IMR-90 (cell line): ENCODE measurements at regions not wholly inside any gene's neighbourhood (a gene's known extent, or its start where the extent isn't known, plus 50 kb on each side); places are given as distances from the start of the nearest gene placed in this dataset.

Source experiments
- ATAC-seq: fragments of 200-7000 bp; cut with Tn5 transposase; 2 replicates; pipeline ENCODE4 v1.9.1; 2020; ENCODE audit warnings: low read depth, mild to moderate bottlenecking, moderate library complexity
- BruUV-seq: library from RNA; stranded (reverse); fragments of 400-500 nt; replicated peaks from 2 replicates; lab custom pipeline; 2021; lab: Mats Ljungman, UMichigan
- CTCF ChIA-PET: fragments of 300-600 bp; formaldehyde crosslinking; extraction: SDS; loops from one replicate; lab custom pipeline; 2021; ENCODE audit warnings: antibody characterized with exemption; lab: Yijun Ruan, JAX
- POLR2A ChIA-PET: fragments of 300-600 bp; sonication (Branson Sonifier 250); formaldehyde crosslinking; loops from one replicate; lab custom pipeline; 2022; ENCODE audit warnings: antibody characterized with exemption; ENCODE audit not compliant: unreplicated experiment; lab: Charles Lee
- DNase-seq: peaks from one replicate; pipeline ENCODE4 v3.0.0; 2013
- H2AFZ ChIP-seq: replicated peaks from 2 replicates; pipeline ENCODE3; 2013; ENCODE audit warnings: low read length, mild to moderate bottlenecking; ENCODE audit not compliant: poor library complexity
- H2AK5ac ChIP-seq: 2 replicates; pipeline ENCODE4 v1.6.1; 2013; ENCODE audit warnings: low read depth, low read length, inconsistent platforms
- H2AK9ac ChIP-seq: replicated peaks from 2 replicates; pipeline ENCODE3; 2013; ENCODE audit warnings: mild to moderate bottlenecking, low read depth, low read length, moderate library complexity; ENCODE audit not compliant: poor library complexity
- H2BK120ac ChIP-seq: 2 replicates; pipeline ENCODE4 v1.6.1; 2013; ENCODE audit warnings: low read depth, low read length, inconsistent platforms
- H2BK15ac ChIP-seq: 3 replicates; pipeline ENCODE4 v1.6.1; 2013; ENCODE audit warnings: low read depth, low read length, inconsistent platforms
- H2BK20ac ChIP-seq: 2 replicates; pipeline ENCODE4 v1.6.1; 2013; ENCODE audit warnings: low read depth, mild to moderate bottlenecking, inconsistent platforms, low read length, moderate library complexity
- H2BK5ac ChIP-seq: 2 replicates; pipeline ENCODE4 v1.6.1; 2013; ENCODE audit warnings: mild to moderate bottlenecking, low read depth, low read length, inconsistent platforms; ENCODE audit not compliant: poor library complexity, severe bottlenecking
- H3K14ac ChIP-seq: replicated peaks from 2 replicates; pipeline ENCODE4 v1.6.1; 2013; ENCODE audit warnings: low read depth, low read length, inconsistent platforms
- H3K18ac ChIP-seq: 2 replicates; pipeline ENCODE4 v1.6.1; 2013; ENCODE audit warnings: low read depth, low read length, control low read depth
- H3K23ac ChIP-seq: 2 replicates; pipeline ENCODE4 v1.6.1; 2013; ENCODE audit warnings: low read depth, low read length, inconsistent platforms
- H3K27ac ChIP-seq: 2 replicates; pipeline ENCODE4 v1.5.1; 2013; ENCODE audit warnings: mild to moderate bottlenecking, control low read depth, low read length; ENCODE audit not compliant: insufficient read depth
- H3K27me3 ChIP-seq: 2 replicates; pipeline ENCODE4 v1.6.1; 2013; ENCODE audit warnings: low read length; ENCODE audit not compliant: control insufficient read depth, insufficient read depth
- H3K36me3 ChIP-seq: 2 replicates; pipeline ENCODE4 v1.6.1; 2013; ENCODE audit warnings: low read length, mixed read lengths; ENCODE audit not compliant: control insufficient read depth, insufficient read depth
- H3K4ac ChIP-seq: 2 replicates; pipeline ENCODE4 v1.6.1; 2013; ENCODE audit warnings: low read depth, low read length, inconsistent platforms
- H3K4me1 ChIP-seq: 2 replicates; pipeline ENCODE4 v1.6.1; 2013; ENCODE audit warnings: low read length, mixed read lengths; ENCODE audit not compliant: control insufficient read depth, insufficient read depth
- H3K4me2 ChIP-seq: 2 replicates; pipeline ENCODE4 v1.6.1; 2013; ENCODE audit warnings: low read depth, mild to moderate bottlenecking, control low read depth, low read length, moderate library complexity
- H3K4me3 ChIP-seq: 2 replicates; pipeline ENCODE4 v1.5.1; 2013; ENCODE audit warnings: low read depth, mild to moderate bottlenecking, control low read depth, low read length, moderate library complexity; ENCODE audit not compliant: insufficient read depth
- H3K56ac ChIP-seq: 2 replicates; pipeline ENCODE4 v1.6.1; 2013; ENCODE audit warnings: low read length, inconsistent platforms; ENCODE audit not compliant: insufficient read depth; ENCODE audit errors: extremely low read depth
- H3K79me1 ChIP-seq, 2 experiments: 2 replicates each; pipeline ENCODE4 v1.6.1; 2013; ENCODE audit warnings: low read length in 2 of 2, inconsistent platforms in 1 of 2, low read depth in 1 of 2
- H3K9ac ChIP-seq: 2 replicates; pipeline ENCODE4 v1.6.1; 2013; ENCODE audit warnings: low read depth, low read length, control low read depth
- H3K9me1 ChIP-seq: 2 replicates; pipeline ENCODE4 v1.6.1; 2013; ENCODE audit warnings: low read length, inconsistent platforms; ENCODE audit not compliant: insufficient read depth
- H3K9me3 ChIP-seq: 2 replicates; pipeline ENCODE4 v1.6.1; 2013; ENCODE audit warnings: low read length; ENCODE audit not compliant: control insufficient read depth, insufficient read depth
- H4K20me1 ChIP-seq: 2 replicates; pipeline ENCODE4 v1.6.1; 2013; ENCODE audit warnings: low read length, inconsistent platforms; ENCODE audit not compliant: insufficient read depth
- H4K5ac ChIP-seq: 2 replicates; pipeline ENCODE4 v1.6.1; 2013; ENCODE audit warnings: mild to moderate bottlenecking, low read depth, low read length, control low read depth
- H4K8ac ChIP-seq, 2 experiments: 2 replicates each; pipeline ENCODE4 v1.6.1; 2013; ENCODE audit warnings: low read depth in 2 of 2, low read length in 2 of 2, control low read depth in 1 of 2, inconsistent platforms in 1 of 2
- H4K91ac ChIP-seq: 2 replicates; pipeline ENCODE4 v1.6.1; 2013; ENCODE audit warnings: low read depth, low read length, inconsistent platforms; ENCODE audit not compliant: insufficient read depth
- BHLHE40 ChIP-seq: fragments of 150-350 bp; IDR thresholded peaks from 2 replicates; pipeline ENCODE4 v1.6.1; 2016; ENCODE audit warnings: mild to moderate bottlenecking, low read depth, low read length
- CEBPB ChIP-seq: IDR thresholded peaks from 2 replicates; pipeline ENCODE4 v1.6.1; 2012; ENCODE audit warnings: low read depth, low read length, improper control_type of control experiment
- CHD1 ChIP-seq: IDR thresholded peaks from 2 replicates; pipeline ENCODE4 v1.6.1; 2012; ENCODE audit warnings: low read depth, low read length, improper control_type of control experiment
- ELK1 ChIP-seq: fragments of 150-350 bp; IDR thresholded peaks from 2 replicates; pipeline ENCODE4 v1.6.1; 2016; ENCODE audit warnings: low read depth, mild to moderate bottlenecking, low read length, moderate library complexity, borderline replicate concordance
- MAFK ChIP-seq: IDR thresholded peaks from 2 replicates; pipeline ENCODE4 v1.6.1; 2012; ENCODE audit warnings: low read depth, low read length, improper control_type of control experiment
- MXI1 ChIP-seq: IDR thresholded peaks from 2 replicates; pipeline ENCODE4 v1.6.1; 2012; ENCODE audit warnings: low read depth, mild to moderate bottlenecking, low read length, moderate library complexity, borderline replicate concordance
- NFE2L2 ChIP-seq: fragments of 150-350 bp; IDR thresholded peaks from 2 replicates; pipeline ENCODE4 v1.6.1; 2016; ENCODE audit warnings: low read depth, mild to moderate bottlenecking, low read length
- POLR2A ChIP-seq: IDR thresholded peaks from 2 replicates; pipeline ENCODE4 v1.6.1; 2012; ENCODE audit warnings: mild to moderate bottlenecking, low read depth, low read length
- RCOR1 ChIP-seq: IDR thresholded peaks from 2 replicates; pipeline ENCODE4 v1.6.1; 2012; ENCODE audit warnings: mild to moderate bottlenecking, low read length, improper control_type of control experiment; ENCODE audit not compliant: insufficient replicate concordance
- RFX5 ChIP-seq: IDR thresholded peaks from 2 replicates; pipeline ENCODE4 v1.8.0; 2012; ENCODE audit warnings: low read depth, mild to moderate bottlenecking, low read length, moderate library complexity
- SMC3 ChIP-seq: fragments of 150-350 bp; IDR thresholded peaks from 2 replicates; pipeline ENCODE4 v1.6.1; 2016; ENCODE audit warnings: low read depth, mild to moderate bottlenecking, antibody characterized with exemption, low read length, moderate library complexity
- USF2 ChIP-seq: fragments of 150-350 bp; IDR thresholded peaks from 2 replicates; pipeline ENCODE4 v1.6.1; 2017; ENCODE audit warnings: mild to moderate bottlenecking, antibody characterized with exemption, low read length, low read depth
- WGBS, 2 experiments: methylation state at CpG; one replicate each; pipeline versions ENCODE4 v1.1.5 to v1.1.7; 2013; ENCODE audit warnings: missing lambda C conversion rate in 2 of 2; ENCODE audit not compliant: insufficient read length in 1 of 2; ENCODE audit errors: extremely low coverage in 2 of 2; 5-methylcytosine and 5-hydroxymethylcytosine counted together
- dilution Hi-C: fragments of 300-500 bp; cut with HindIII; formaldehyde crosslinking; loops from one replicate; pipeline ENCODE4 v1.14.3; 2018; ENCODE audit warnings: low sequenced_read_pairs; ENCODE audit not compliant: unreplicated experiment
- in situ Hi-C: fragments of 300-500 bp; cut with MboI; formaldehyde crosslinking; loops from 3 replicates; pipeline ENCODE4 v1.14.3; 2019; ENCODE audit warnings: low sequenced_read_pairs, inconsistent platforms, mixed read lengths
- intact Hi-C: fragments of 100-400 bp; cut with micrococcal nuclease; formaldehyde crosslinking; loops from 2 replicates; pipeline ENCODE4 v1.10.0; 2022

- Histone ChIP-seq H4K20me1 (no peaks in the 10 kb centered on the region), H3K79me1 (no peaks in the 10 kb centered on the region), H3K27ac (no peak overlapping the region), H2BK20ac (no peak overlapping the region), H4K8ac (no peak overlapping the region), H2AFZ (no peak overlapping the region), H3K9ac (no peak overlapping the region), H4K91ac (no peak overlapping the region), H3K14ac (no peak overlapping the region), H3K4ac (no peak overlapping the region), H2BK5ac (no peak overlapping the region), H3K4me3 (no peak overlapping the region), H2AK5ac (no peak overlapping the region), H3K9me3 (no peaks in the 10 kb centered on the region), H3K9me1 (no peaks in the 10 kb centered on the region), H2BK15ac (no peak overlapping the region), H4K5ac (no peak overlapping the region), H2AK9ac (no peak overlapping the region), H3K4me2 (no peak overlapping the region), H3K27me3 (no peaks in the 10 kb centered on the region), H3K23ac (no peak overlapping the region), H3K36me3 (no peaks in the 10 kb centered on the region), H3K56ac (no peak overlapping the region), H3K4me1 (no peaks in the 10 kb centered on the region), H2BK120ac (no peak overlapping the region), H3K18ac (no peak overlapping the region)
- dilution Hi-C loops (no loop called here), intact Hi-C loops (no loop called here), in situ Hi-C loops (no loop called here)
- CTCF ChIA-PET, result interaction anchor here (0.9 kb wide), 1 partner anchor 380 kb away, joined by 3 read pairs; the partner anchor contains the start of gene SEMA3D
- POLR2A ChIA-PET, result interaction anchor here (0.6 kb wide), 1 partner anchor 362 kb away, joined by 3 read pairs; no protein-coding TSS in a partner anchor
- WGBS, 2 experiments, result 100% methylated on average over 1 of the region's 14 CpGs; no CpG with 5 or more reads in 1 of the 2 experiments
- no peak for DNase-seq
- TF ChIP-seq ELK1, result no peak
- TF ChIP-seq POLR2A, result no peak
- TF ChIP-seq BHLHE40, result no peak
- TF ChIP-seq NFE2L2, result no peak
- TF ChIP-seq RCOR1, result no peak
- TF ChIP-seq CEBPB, result no peak
- no peak for TF ChIP-seq USF2
- TF ChIP-seq MAFK, result no peak
- TF ChIP-seq RFX5, result no peak
- no peak for TF ChIP-seq CHD1
- TF ChIP-seq SMC3, result no peak
- no peak for TF ChIP-seq MXI1
- ATAC-seq, result no peak
- no TSS peak for BruUV-seq
Measured at GRCh38 chr7:85566095-85566794, 379.4 kb upstream of the SEMA3D start.
